Endothelial cell of umbilical vein (primary cell): ENCODE measurements at regions not wholly inside any gene's neighbourhood (a gene's known extent, or its start where the extent isn't known, plus 50 kb on each side); places are given as distances from the start of the nearest gene placed in this dataset.

ENCODE experiments used
- BruUV-seq: library from RNA; stranded (reverse); fragments of 400-500 nt; replicated peaks from 2 replicates; lab custom pipeline; 2021; lab: Mats Ljungman, UMichigan
- CTCF ChIA-PET: fragments of 300-600, 350-600 bp; sonication (Branson Sonifier 250); formaldehyde crosslinking; loops from one replicate; lab custom pipeline; 2021; ENCODE audit warnings: antibody characterized with exemption, inconsistent platforms; lab: Charles Lee
- POLR2A ChIA-PET: fragments of 300-600, 350-600 bp; sonication (Branson Sonifier 250); formaldehyde crosslinking; loops from one replicate; lab custom pipeline; 2021; ENCODE audit warnings: antibody characterized with exemption, inconsistent platforms; lab: Charles Lee
- DNase-seq: peaks from one replicate; pipeline ENCODE4 v3.0.0-alpha.2; 2011; ENCODE audit warnings: low read depth, low spot score
- FAIRE-seq: peaks from 2 replicates; lab custom pipeline; 2011; peaks lifted over from hg19 to GRCh38; lab: Jason Lieb, UNC
- H2AFZ ChIP-seq: 2 replicates; pipeline ENCODE4 v1.6.0; 2012; ENCODE audit warnings: low read depth, low read length, control low read depth, inconsistent platforms
- H3K27ac ChIP-seq: 2 replicates; pipeline ENCODE4 v1.5.1; 2011; ENCODE audit warnings: low read depth, mild to moderate bottlenecking, control low read depth, low read length, moderate library complexity; ENCODE audit not compliant: insufficient read depth
- H3K27me3 ChIP-seq, 2 experiments: 2 replicates each; pipeline versions ENCODE4 v1.6.0 to v1.6.1; 2011; ENCODE audit warnings: low read length in 2 of 2, mixed read lengths in 1 of 2; ENCODE audit not compliant: control insufficient read depth in 2 of 2, insufficient read depth in 2 of 2
- H3K36me3 ChIP-seq, 2 experiments: 2 replicates in 1 of 2; 3 replicates in 1 of 2; pipeline ENCODE4 v1.5.1; 2011; ENCODE audit warnings: low read length in 2 of 2, mild to moderate bottlenecking in 1 of 2, moderate library complexity in 1 of 2; ENCODE audit not compliant: control insufficient read depth in 2 of 2, insufficient read depth in 2 of 2; ENCODE audit errors: extremely low read depth in 1 of 2
- H3K4me1 ChIP-seq: 3 replicates; pipeline ENCODE4 v1.5.1; 2011; ENCODE audit warnings: mild to moderate bottlenecking, low read length; ENCODE audit not compliant: control insufficient read depth, insufficient read depth; ENCODE audit errors: extremely low read depth
- H3K4me2 ChIP-seq: 2 replicates; pipeline ENCODE4 v1.6.1; 2011; ENCODE audit warnings: low read length, control low read depth, mixed read lengths; ENCODE audit not compliant: insufficient read depth
- H3K4me3 ChIP-seq, 3 experiments: fragments of 200-600 bp in 1 of 3; sonication (generic), shearing (Covaris generic) in 1 of 3; replicated peaks in 1 of 3; 2 replicates each; pipeline ENCODE4 v1.5.1; 2011 to 2016; ENCODE audit warnings: control low read depth in 3 of 3, low read length in 3 of 3, mild to moderate bottlenecking in 2 of 3, inconsistent platforms in 1 of 3, low read depth in 1 of 3, moderate library complexity in 1 of 3; ENCODE audit not compliant: insufficient read depth in 1 of 3
- H3K79me2 ChIP-seq: 2 replicates; pipeline ENCODE4 v1.6.0; 2012; ENCODE audit warnings: low read length, inconsistent platforms; ENCODE audit not compliant: control insufficient read depth, insufficient read depth
- H3K9ac ChIP-seq: replicated peaks from 2 replicates; pipeline ENCODE3; 2011; ENCODE audit warnings: low read length, control low read depth; ENCODE audit not compliant: insufficient read depth; ENCODE audit errors: extremely low read depth
- H3K9me1 ChIP-seq: replicated peaks from 3 replicates; pipeline ENCODE4 v1.6.0; 2011; ENCODE audit warnings: mild to moderate bottlenecking, low read length; ENCODE audit not compliant: control insufficient read depth, insufficient read depth; ENCODE audit errors: extremely low read depth
- H3K9me3 ChIP-seq: replicated peaks from 2 replicates; pipeline ENCODE4 v1.5.1; 2012; ENCODE audit warnings: low read length, inconsistent platforms; ENCODE audit not compliant: control insufficient read depth, insufficient read depth
- H4K20me1 ChIP-seq: replicated peaks from 2 replicates; pipeline ENCODE3; 2011; ENCODE audit warnings: mild to moderate bottlenecking, low read length; ENCODE audit not compliant: control insufficient read depth, insufficient read depth; ENCODE audit errors: extremely low read depth
- CTCF ChIP-seq, 2 donors: IDR thresholded peaks; 1 replicate in 1 of 2; 2 replicates in 1 of 2; pipeline ENCODE4 v1.5.1; 2011; ENCODE audit warnings: low read length in 2 of 2, mild to moderate bottlenecking in 2 of 2, moderate library complexity in 2 of 2, control low read depth in 1 of 2, inconsistent platforms in 1 of 2, low read depth in 1 of 2; ENCODE audit not compliant: insufficient read depth in 1 of 2; ENCODE audit errors: extremely low read depth in 1 of 2
- EZH2 ChIP-seq: IDR thresholded peaks from 2 replicates; pipeline ENCODE4 v1.6.1; 2012; ENCODE audit warnings: borderline replicate concordance, low read depth, mild to moderate bottlenecking, moderate library complexity, low read length, inconsistent platforms; ENCODE audit not compliant: severe bottlenecking
- FOS ChIP-seq: IDR thresholded peaks from 2 replicates; pipeline ENCODE4 v1.6.1; 2011; ENCODE audit warnings: mild to moderate bottlenecking, low read length, moderate library complexity, borderline replicate concordance; ENCODE audit not compliant: insufficient read depth
- GATA2 ChIP-seq: IDR thresholded peaks from 2 replicates; pipeline ENCODE4 v1.7.0; 2011; ENCODE audit warnings: low read depth, mild to moderate bottlenecking, moderate library complexity, mixed read lengths, low read length; ENCODE audit not compliant: insufficient read length, insufficient read depth
- JUN ChIP-seq: IDR thresholded peaks from 2 replicates; pipeline ENCODE4 v1.6.1; 2011; ENCODE audit warnings: borderline replicate concordance, low read depth; ENCODE audit not compliant: insufficient read length, insufficient read depth
- MAX ChIP-seq: IDR thresholded peaks from 2 replicates; pipeline ENCODE4 v1.6.1; 2011; ENCODE audit not compliant: insufficient read depth, insufficient read length
- MYC ChIP-seq: IDR thresholded peaks from one replicate; pipeline ENCODE4 v1.6.1; 2011; ENCODE audit warnings: mild to moderate bottlenecking, low read depth, low read length
- POLR2A ChIP-seq: IDR thresholded peaks from 2 replicates; pipeline ENCODE4 v1.6.1; 2012; ENCODE audit warnings: low read depth, mild to moderate bottlenecking, control low read depth, low read length
- POLR2AphosphoS5 ChIP-seq: IDR thresholded peaks from 2 replicates; pipeline ENCODE4 v1.6.1; 2012; ENCODE audit warnings: low read depth, mild to moderate bottlenecking, control low read depth, low read length, moderate library complexity; ENCODE audit not compliant: insufficient read depth
- dilution Hi-C: fragments of 300-500 bp; cut with MboI; formaldehyde crosslinking; loops from one replicate; pipeline ENCODE4 v1.15.0; 2019; ENCODE audit warnings: low sequenced_read_pairs; ENCODE audit not compliant: extremely low pct_ligation_motif_present
- intact Hi-C: fragments of 100-400 bp; cut with micrococcal nuclease; formaldehyde crosslinking; loops from one replicate; pipeline ENCODE4 v1.10.0; 2022

GRCh38 chr18:43735570-43735969, 458.3 kb upstream of the SYT4 start:
- H3K4me3 ChIP-seq = no peak overlapping the region
- intact Hi-C loops = no loop called here
- POLR2A ChIA-PET = no interaction called here
- no peaks in the 10 kb centered on the region for H3K27me3 ChIP-seq
- TF ChIP-seq EZH2 (no peak), CTCF (IDR thresholded peaks at IDR 0.05; ENCODE audit: extremely low read depth in 1 of 2, insufficient read depth in 1 of 2, low read depth in 1 of 2, low read length in 2 of 2) (no peak), POLR2AphosphoS5 (no peak), MAX (no peak), GATA2 (no peak), FOS (no peak), JUN (no peak), MYC (no peak), POLR2A (no peak)
- H3K4me1 ChIP-seq = no peaks in the 10 kb centered on the region
- H4K20me1 ChIP-seq = no peaks in the 10 kb centered on the region
- DNase-seq (no peak), FAIRE-seq (no peak)
- no peak overlapping the region for H2AFZ ChIP-seq
- H3K79me2 ChIP-seq = no peaks in the 10 kb centered on the region
- dilution Hi-C loops = no loop called here
- no peaks in the 10 kb centered on the region for H3K36me3 ChIP-seq
- CTCF ChIA-PET = no interaction called here
- BruUV-seq = no TSS peak
- no peak overlapping the region for H3K9ac ChIP-seq
- H3K9me1 ChIP-seq = no peaks in the 10 kb centered on the region
- H3K27ac ChIP-seq = no peak overlapping the region
- no peak overlapping the region for H3K4me2 ChIP-seq
- no peaks in the 10 kb centered on the region for H3K9me3 ChIP-seq
